D721Med (cell line): ENCODE measurements at regions not wholly inside any gene's neighbourhood (a gene's known extent, or its start where the extent isn't known, plus 50 kb on each side); places are given as distances from the start of the nearest gene placed in this dataset.

Experiments
- DNase-seq: peaks from one replicate; pipeline ENCODE4 v3.0.0; 2011; ENCODE audit warnings: low spot score; ENCODE audit not compliant: insufficient read length
- FAIRE-seq: peaks from 2 replicates; lab custom pipeline; 2011; peaks lifted over from hg19 to GRCh38; lab: Jason Lieb, UNC
- TF ChIP-seq, protein P1 (sequence below): IDR thresholded peaks from 2 replicates; pipeline ENCODE4 v1.5.1; 2012; ENCODE audit warnings: mild to moderate bottlenecking, control low read depth; ENCODE audit not compliant: insufficient read depth; ENCODE audit errors: missing control alignments

DNA sequence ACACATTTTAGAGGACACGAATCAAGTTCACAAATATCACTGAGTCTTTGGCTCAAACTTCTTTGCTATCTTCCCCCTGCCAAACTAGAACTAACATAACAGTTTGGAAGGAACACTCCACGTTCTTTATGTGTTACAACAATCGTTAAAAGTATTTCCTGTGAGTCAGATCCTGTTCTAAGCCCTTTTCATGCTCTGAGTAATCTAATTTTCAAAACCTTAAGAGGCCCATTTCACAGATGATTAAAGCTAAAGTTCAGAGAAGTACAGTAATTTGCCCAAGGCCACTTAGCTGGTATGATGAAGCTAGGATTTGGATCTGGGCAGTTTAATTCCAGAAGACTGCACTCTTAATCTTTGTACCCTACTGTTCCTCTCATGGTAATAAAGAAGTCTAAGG is 854.4 kb upstream of the INTU start:
- TF ChIP-seq, protein P1, sequence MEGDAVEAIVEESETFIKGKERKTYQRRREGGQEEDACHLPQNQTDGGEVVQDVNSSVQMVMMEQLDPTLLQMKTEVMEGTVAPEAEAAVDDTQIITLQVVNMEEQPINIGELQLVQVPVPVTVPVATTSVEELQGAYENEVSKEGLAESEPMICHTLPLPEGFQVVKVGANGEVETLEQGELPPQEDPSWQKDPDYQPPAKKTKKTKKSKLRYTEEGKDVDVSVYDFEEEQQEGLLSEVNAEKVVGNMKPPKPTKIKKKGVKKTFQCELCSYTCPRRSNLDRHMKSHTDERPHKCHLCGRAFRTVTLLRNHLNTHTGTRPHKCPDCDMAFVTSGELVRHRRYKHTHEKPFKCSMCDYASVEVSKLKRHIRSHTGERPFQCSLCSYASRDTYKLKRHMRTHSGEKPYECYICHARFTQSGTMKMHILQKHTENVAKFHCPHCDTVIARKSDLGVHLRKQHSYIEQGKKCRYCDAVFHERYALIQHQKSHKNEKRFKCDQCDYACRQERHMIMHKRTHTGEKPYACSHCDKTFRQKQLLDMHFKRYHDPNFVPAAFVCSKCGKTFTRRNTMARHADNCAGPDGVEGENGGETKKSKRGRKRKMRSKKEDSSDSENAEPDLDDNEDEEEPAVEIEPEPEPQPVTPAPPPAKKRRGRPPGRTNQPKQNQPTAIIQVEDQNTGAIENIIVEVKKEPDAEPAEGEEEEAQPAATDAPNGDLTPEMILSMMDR: no peak
- DNase-seq: no peak
- FAIRE-seq: no peak

DNA sequence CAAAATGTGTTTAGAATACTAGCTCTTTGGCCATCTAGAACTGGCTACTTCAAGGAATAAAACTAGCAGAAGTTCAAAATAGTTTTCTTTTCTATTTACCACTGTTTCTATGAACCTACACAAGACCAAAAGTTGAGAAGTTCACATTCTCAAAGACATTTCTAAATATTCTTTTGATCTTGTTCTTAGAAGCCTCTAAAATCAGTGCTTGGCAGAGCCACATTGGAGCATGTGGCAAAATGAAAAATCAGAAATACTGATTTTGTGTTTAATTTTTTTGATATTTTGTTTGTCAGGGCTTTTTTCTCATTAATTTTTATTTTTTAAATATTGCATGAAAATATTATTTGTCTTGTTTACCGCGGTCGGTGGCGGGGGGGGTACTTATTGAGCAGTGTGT is 853.8 kb upstream of the INTU start:
- FAIRE-seq (no peak), DNase-seq (no peak)

DNA sequence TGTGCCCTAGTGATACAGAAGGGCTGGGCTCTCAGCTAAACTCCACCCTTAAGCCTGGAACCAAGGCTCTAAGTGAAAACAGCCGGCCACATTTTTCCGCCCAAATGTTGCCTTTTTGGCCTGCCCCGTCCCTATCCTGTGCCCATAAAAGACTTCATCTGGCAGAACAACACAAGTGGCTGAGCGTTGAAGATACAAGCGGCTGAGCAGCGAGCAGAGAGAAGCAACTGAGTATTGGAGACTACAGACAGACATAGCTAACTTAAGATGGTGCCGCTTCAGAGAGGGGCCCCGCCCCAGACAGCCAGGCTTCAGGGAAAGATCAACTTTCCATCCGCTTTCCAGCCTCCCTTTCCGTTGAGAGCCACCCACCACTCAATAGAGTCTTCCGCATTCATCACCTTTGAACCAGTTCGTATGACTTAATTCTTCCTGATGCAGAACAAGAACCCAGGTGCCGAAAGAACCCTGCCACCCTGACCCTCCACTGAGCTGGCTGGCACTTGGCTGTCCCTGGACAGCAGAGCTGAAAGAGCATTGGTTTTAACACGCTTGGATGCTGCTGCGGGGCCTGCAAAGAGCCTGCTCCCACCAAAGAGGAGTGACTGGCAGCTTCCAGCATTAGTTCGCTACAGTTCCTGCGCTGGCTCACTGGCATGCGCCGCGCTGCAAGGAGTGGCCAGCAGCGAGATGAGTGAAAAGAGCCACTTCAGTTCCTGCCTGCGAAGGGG is 853.2 kb upstream of the INTU start:
- no peak for FAIRE-seq
- TF ChIP-seq, protein P1: no peak

More for the DNA sequence above, 853.8 kb upstream of the INTU start:
- TF ChIP-seq, protein P1: no peak

DNA sequence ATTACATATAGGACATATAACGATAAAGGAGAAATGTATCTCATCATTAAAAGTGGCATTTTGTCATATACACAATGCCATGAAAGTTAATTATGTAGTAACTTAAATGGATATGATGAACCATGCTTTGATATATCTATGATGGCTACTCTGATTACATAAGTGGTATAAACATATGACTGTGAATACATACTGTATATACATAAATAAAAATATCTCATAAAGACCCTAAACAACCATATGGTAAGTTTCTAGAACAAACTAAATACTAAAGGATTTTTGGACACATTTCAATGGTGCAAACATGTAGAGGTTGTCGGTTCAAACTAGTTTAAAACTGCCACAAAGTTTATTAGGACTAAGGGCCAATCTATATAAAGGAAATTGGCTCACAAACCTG is 849.6 kb upstream of the INTU start:
- TF ChIP-seq, protein P1: no peak
- no peak for FAIRE-seq
- no peak for DNase-seq

More for the DNA sequence above, 853.2 kb upstream of the INTU start:
- no peak for DNase-seq

DNA sequence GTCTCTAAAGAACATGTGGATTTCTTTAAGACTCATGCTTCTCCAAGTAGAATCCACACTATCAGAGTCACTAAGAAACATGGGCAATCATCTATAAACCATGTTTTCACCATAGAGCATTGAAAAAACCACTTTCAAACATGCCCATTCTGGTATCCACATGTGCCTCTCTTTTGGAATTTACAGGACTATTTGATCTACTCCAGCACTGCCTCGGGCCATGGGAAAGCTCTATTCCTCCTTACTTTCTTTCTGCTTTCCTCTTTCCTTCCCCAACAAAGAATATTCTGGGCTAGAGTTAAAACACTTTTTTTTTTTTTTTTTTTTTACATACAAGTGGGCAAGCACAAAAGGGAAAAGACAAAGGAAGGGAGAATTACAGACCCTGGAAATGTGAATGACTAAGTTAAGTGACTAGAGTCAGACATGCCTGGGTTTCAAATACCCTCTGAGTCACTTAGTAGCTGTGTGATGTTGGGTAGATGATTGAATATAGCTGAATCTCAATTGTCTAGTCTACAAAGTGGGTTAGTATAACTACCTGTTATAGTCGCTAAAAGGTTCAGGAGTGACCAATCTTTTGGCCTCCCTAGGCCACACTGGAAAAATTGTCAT is 847.7 kb upstream of the INTU start:
- no peak for FAIRE-seq
- no peak for DNase-seq

DNA sequence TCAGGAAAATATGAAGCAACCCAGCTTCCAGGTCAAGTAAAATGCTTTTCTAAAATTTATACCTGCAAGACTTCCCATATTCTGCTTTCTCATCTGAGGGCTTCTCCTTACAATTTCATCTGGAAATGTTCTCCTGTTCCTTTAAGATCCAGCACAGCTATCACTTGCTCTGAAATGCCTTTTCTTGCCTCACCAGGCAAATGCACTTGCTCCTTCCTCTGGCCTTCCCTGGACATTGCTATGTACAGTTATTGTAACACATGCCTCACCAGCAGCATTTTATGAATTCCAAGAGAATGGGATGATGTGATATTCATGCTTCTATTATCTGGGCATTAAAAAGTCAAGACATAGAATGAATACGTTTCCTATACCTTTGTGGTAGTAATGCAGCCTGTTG is 842.1 kb upstream of the INTU start:
- FAIRE-seq (no peak), DNase-seq (no peak)
- TF ChIP-seq, protein P1: no peak

More for the DNA sequence above, 847.7 kb upstream of the INTU start:
- TF ChIP-seq, protein P1: no peak

DNA sequence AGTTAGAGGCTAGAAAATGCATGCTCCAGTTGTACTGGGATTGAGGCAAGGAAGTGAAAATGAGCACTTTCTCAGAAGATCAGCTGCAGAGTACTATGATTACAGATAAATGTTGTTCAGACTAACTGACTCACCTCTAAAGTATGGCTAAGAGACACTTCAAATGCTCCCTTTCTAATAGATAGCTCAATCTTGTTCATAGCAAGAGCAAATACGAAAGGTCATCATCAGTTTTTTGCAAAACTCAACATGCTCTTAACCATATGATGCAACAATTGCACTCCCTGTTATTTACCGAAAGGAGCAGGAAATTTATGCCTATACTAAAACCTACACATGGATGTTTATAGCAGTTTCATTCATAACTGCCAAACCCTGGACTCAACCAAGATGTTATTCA is 838.4 kb upstream of the INTU start:
- TF ChIP-seq, protein P1: no peak
- DNase-seq (no peak), FAIRE-seq (no peak)
